Tibial nerve (tissue), 4 donors: ENCODE measurements at regions not wholly inside any gene's neighbourhood (a gene's known extent, or its start where the extent isn't known, plus 50 kb on each side); places are given as distances from the start of the nearest gene placed in this dataset.

ENCODE experiments used
- DNase-seq, 2 donors: peaks; one replicate each; pipeline ENCODE4 v3.0.0-alpha.2; 2019; ENCODE audit warnings: low spot score in 2 of 2
- H3K27ac ChIP-seq, 4 donors: fragments of 200-600 bp; sonication (generic) in 3 of 4; one replicate each; pipeline ENCODE4 v1.5.1; 2017 to 2019; ENCODE audit warnings: mild to moderate bottlenecking in 1 of 4
- H3K27me3 ChIP-seq, 2 donors: fragments of 200-600 bp; sonication (generic) in 1 of 2; one replicate each; pipeline versions ENCODE4 v1.5.1 to v1.6.0; 2017 to 2019
- H3K36me3 ChIP-seq, 3 donors: fragments of 200-600 bp; sonication (generic); one replicate each; pipeline ENCODE4 v1.5.1; 2018 to 2019
- H3K4me1 ChIP-seq, 4 donors: fragments of 200-600 bp; sonication (generic) in 3 of 4; one replicate each; pipeline ENCODE4 v1.5.1; 2017 to 2019
- H3K4me3 ChIP-seq, 4 donors: fragments of 200-600 bp; sonication (generic) in 3 of 4; one replicate each; pipeline ENCODE4 v1.5.1; 2017 to 2019; ENCODE audit warnings: mild to moderate bottlenecking in 1 of 4, moderate library complexity in 1 of 4
- H3K9me3 ChIP-seq, 4 donors: fragments of 200-600 bp; sonication (generic) in 3 of 4; one replicate each; pipeline ENCODE4 v1.5.1; 2017 to 2019
- CTCF ChIP-seq, 5 experiments: fragments of 200-600 bp in 3 of 5; fragments of 450-650 bp in 2 of 5; sonication (generic) in 3 of 5; IDR thresholded peaks; one replicate each; pipeline ENCODE4 v1.5.1; 2016 to 2019; ENCODE audit warnings: antibody characterized with exemption in 5 of 5, mild to moderate bottlenecking in 3 of 5, moderate library complexity in 2 of 5
- EP300 ChIP-seq, 2 donors: sonication (generic); formaldehyde crosslinking; IDR thresholded peaks; one replicate each; pipeline ENCODE4 v1.6.1; 2017; ENCODE audit warnings: antibody characterized with exemption in 2 of 2, mild to moderate bottlenecking in 1 of 2
- POLR2A ChIP-seq, 2 donors: fragments of 450-650 bp; IDR thresholded peaks; one replicate each; pipeline ENCODE4 v1.6.1; 2017; ENCODE audit warnings: antibody characterized with exemption in 2 of 2, mild to moderate bottlenecking in 2 of 2, moderate library complexity in 2 of 2
- WGBS, 2 donors: methylation state at CpG; one replicate each; pipeline ENCODE4 v1.1.5; 2018; 5-methylcytosine and 5-hydroxymethylcytosine counted together

GRCh38 chr20:5401277-5401875 lies 84.6 kb upstream of the PROKR2 start:
- no peak for TF ChIP-seq EP300 (IDR thresholded peaks at IDR 0.05)
- TF ChIP-seq POLR2A (IDR thresholded peaks at IDR 0.05) = no peak
- TF ChIP-seq CTCF (IDR thresholded peaks at IDR 0.05) = no peak
- no peak overlapping the region for H3K27ac ChIP-seq
- H3K36me3 ChIP-seq = no peaks in the 10 kb centered on the region
- no peak overlapping the region for H3K4me3 ChIP-seq
- H3K9me3 ChIP-seq = peaks cover 0 to 17% (median 3%) of the 10 kb centered on the region in 4 donors
- no peaks in the 10 kb centered on the region for H3K27me3 ChIP-seq
- 71 to 79% methylated on average over 2 of the region's 2 CpGs for WGBS, 2 donors
- DNase-seq = no peak
- H3K4me1 ChIP-seq = no peaks in the 10 kb centered on the region

GRCh38 chr20:5400164-5400762 lies 83.5 kb upstream of the PROKR2 start:
- peaks cover 0 to 17% (median 3%) of the 10 kb centered on the region in 4 donors for H3K9me3 ChIP-seq

GRCh38 chr20:5397393-5397792 lies 80.6 kb upstream of the PROKR2 start:
- WGBS, 2 donors = 65 to 77% methylated on average over 2 of the region's 2 CpGs
- no peak for TF ChIP-seq EP300 (IDR thresholded peaks at IDR 0.05)
- no peak for TF ChIP-seq CTCF (IDR thresholded peaks at IDR 0.05)
- no peak for TF ChIP-seq POLR2A (IDR thresholded peaks at IDR 0.05)

More at GRCh38 chr20:5400164-5400762, 83.5 kb upstream of the PROKR2 start:
- DNase-seq = no peak
- Histone ChIP-seq H3K4me1 (no peaks in the 10 kb centered on the region), H3K4me3 (no peak overlapping the region), H3K27me3 (no peaks in the 10 kb centered on the region), H3K27ac (no peak overlapping the region), H3K36me3 (no peaks in the 10 kb centered on the region)
- TF ChIP-seq EP300 (IDR thresholded peaks at IDR 0.05) = no peak
- no peak for TF ChIP-seq POLR2A (IDR thresholded peaks at IDR 0.05)
- TF ChIP-seq CTCF (IDR thresholded peaks at IDR 0.05) = no peak
- 24 to 57% methylated on average over 1 of the region's 1 CpG for WGBS, 2 donors

GRCh38 chr20:5395932-5396727 lies 79.4 kb upstream of the PROKR2 start:
- no peak for DNase-seq
- no peaks in the 10 kb centered on the region for H3K36me3 ChIP-seq
- no peak overlapping the region for H3K4me3 ChIP-seq
- WGBS, 2 donors = 62 to 71% methylated on average over 9 of the region's 9 CpGs
- no peaks in the 10 kb centered on the region for H3K9me3 ChIP-seq
- H3K27ac ChIP-seq = no peak overlapping the region
- H3K4me1 ChIP-seq = no peaks in the 10 kb centered on the region
- TF ChIP-seq EP300 (IDR thresholded peaks at IDR 0.05) (no peak), POLR2A (IDR thresholded peaks at IDR 0.05) (no peak), CTCF (IDR thresholded peaks at IDR 0.05) (no peak)
- no peaks in the 10 kb centered on the region for H3K27me3 ChIP-seq

More at GRCh38 chr20:5397393-5397792, 80.6 kb upstream of the PROKR2 start:
- Histone ChIP-seq H3K27ac (no peak overlapping the region), H3K9me3 (no peaks in the 10 kb centered on the region), H3K4me1 (no peaks in the 10 kb centered on the region), H3K27me3 (no peaks in the 10 kb centered on the region), H3K36me3 (no peaks in the 10 kb centered on the region), H3K4me3 (no peak overlapping the region)
- no peak for DNase-seq
